ENCODE measurements at regions not wholly inside any gene's neighbourhood (a gene's known extent, or its start where the extent isn't known, plus 50 kb on each side); places are given as distances from the start of the nearest gene placed in this dataset.

- no peak for TF ChIP-seq CTCF (IDR thresholded peaks at IDR 0.05; ENCODE audit: unreplicated experiment)
- Mint-ChIP-seq H3K4me3 (ENCODE audit: low read depth) (no peak overlapping the region), H3K4me1 (ENCODE audit: low read depth) (peaks cover 13% of the 10 kb centered on the region), H3K9me3 (ENCODE audit: low read depth) (no peaks in the 10 kb centered on the region), H3K36me3 (ENCODE audit: insufficient read depth) (no peaks in the 10 kb centered on the region), H3K27me3 (no peaks in the 10 kb centered on the region), H3K27ac (no peak overlapping the region)
- DNase-seq (ENCODE audit: low spot score, unreplicated experiment) = no peak
Measured at GRCh38 chr9:13002740-13003139, 227.9 kb downstream of the LURAP1L start.

- Mint-ChIP-seq H3K27me3 (no peaks in the 10 kb centered on the region), H3K4me3 (ENCODE audit: low read depth) (no peak overlapping the region), H3K36me3 (ENCODE audit: insufficient read depth) (no peaks in the 10 kb centered on the region), H3K9me3 (ENCODE audit: low read depth) (no peaks in the 10 kb centered on the region), H3K4me1 (ENCODE audit: low read depth) (no peaks in the 10 kb centered on the region), H3K27ac (no peak overlapping the region)
- no peak for DNase-seq (ENCODE audit: low spot score, unreplicated experiment)
- TF ChIP-seq CTCF (IDR thresholded peaks at IDR 0.05; ENCODE audit: unreplicated experiment) = no peak
Measured at GRCh38 chr9:13009871-13010270, 235.1 kb downstream of the LURAP1L start.

- Mint-ChIP-seq H3K27me3 (no peaks in the 10 kb centered on the region), H3K36me3 (ENCODE audit: insufficient read depth) (no peaks in the 10 kb centered on the region), H3K4me1 (ENCODE audit: low read depth) (no peaks in the 10 kb centered on the region), H3K4me3 (ENCODE audit: low read depth) (no peak overlapping the region), H3K27ac (no peak overlapping the region), H3K9me3 (ENCODE audit: low read depth) (no peaks in the 10 kb centered on the region)
- no peak for DNase-seq (ENCODE audit: low spot score, unreplicated experiment)
- no peak for TF ChIP-seq CTCF (IDR thresholded peaks at IDR 0.05; ENCODE audit: unreplicated experiment)
Measured at GRCh38 chr9:13013991-13014883, 239.4 kb downstream of the LURAP1L start.

GRCh38 chr9:13017260-13017659 lies 242.4 kb downstream of the LURAP1L start:
- H3K27me3 Mint-ChIP-seq = no peaks in the 10 kb centered on the region
- no peak for TF ChIP-seq CTCF (IDR thresholded peaks at IDR 0.05; ENCODE audit: unreplicated experiment)
- H3K4me3 Mint-ChIP-seq (ENCODE audit: low read depth) = no peak overlapping the region
- H3K36me3 Mint-ChIP-seq (ENCODE audit: insufficient read depth) = no peaks in the 10 kb centered on the region
- H3K9me3 Mint-ChIP-seq (ENCODE audit: low read depth) = no peaks in the 10 kb centered on the region
- no peak overlapping the region for H3K27ac Mint-ChIP-seq
- no peaks in the 10 kb centered on the region for H3K4me1 Mint-ChIP-seq (ENCODE audit: low read depth)
- no peak for DNase-seq (ENCODE audit: low spot score, unreplicated experiment)

- H3K9me3 Mint-ChIP-seq (ENCODE audit: low read depth) = no peaks in the 10 kb centered on the region
- no peaks in the 10 kb centered on the region for H3K27me3 Mint-ChIP-seq
- H3K4me3 Mint-ChIP-seq (ENCODE audit: low read depth) = no peak overlapping the region
- no peaks in the 10 kb centered on the region for H3K36me3 Mint-ChIP-seq (ENCODE audit: insufficient read depth)
- DNase-seq (ENCODE audit: low spot score, unreplicated experiment) = no peak
- H3K4me1 Mint-ChIP-seq (ENCODE audit: low read depth) = no peaks in the 10 kb centered on the region
- no peak for TF ChIP-seq CTCF (IDR thresholded peaks at IDR 0.05; ENCODE audit: unreplicated experiment)
- H3K27ac Mint-ChIP-seq = no peak overlapping the region
Measured at GRCh38 chr9:13020146-13021040, 245.6 kb downstream of the LURAP1L start.
